ENCODE measurements at regions not wholly inside any gene's neighbourhood (a gene's known extent, or its start where the extent isn't known, plus 50 kb on each side); places are given as distances from the start of the nearest gene placed in this dataset.

- no peak overlapping the region for H3K27ac ChIP-seq (ENCODE audit: low read depth in 1 of 2, low read length in 2 of 2)
- Mint-ChIP-seq H3K36me3 (ENCODE audit: low read depth) (no peaks in the 10 kb centered on the region), H3K4me3 (no peak overlapping the region), H3K9me3 (peaks cover 14% of the 10 kb centered on the region), H3K4me1 (ENCODE audit: low read depth) (no peaks in the 10 kb centered on the region), H3K27ac (no peak overlapping the region), H3K27me3 (no peaks in the 10 kb centered on the region)
- H3K4me3 ChIP-seq (ENCODE audit: low read length), result no peak overlapping the region
- ATAC-seq (ENCODE audit: poor library complexity) (no peak), DNase-seq (no peak)
- intact Hi-C loops (cut with DNase I, micrococcal nuclease), result no loop called here
- no peaks in the 10 kb centered on the region for H3K9me3 ChIP-seq (ENCODE audit: control insufficient read depth in 1 of 2, insufficient read depth in 1 of 2, low read length in 2 of 2)
- ChIA-PET CTCF (no interaction called here), POLR2A (no interaction called here)
- no peak for TF ChIP-seq CTCF (IDR thresholded peaks at IDR 0.05)
- no peaks in the 10 kb centered on the region for H3K27me3 ChIP-seq (ENCODE audit: control insufficient read depth in 1 of 2, insufficient read depth in 2 of 2, low read length in 2 of 2)
- H3K36me3 ChIP-seq (ENCODE audit: insufficient read depth, low read length), result no peaks in the 10 kb centered on the region
- H3K4me1 ChIP-seq (ENCODE audit: insufficient read depth, low read length), result no peaks in the 10 kb centered on the region
Observed at GRCh38 chr7:9186730-9187129, 753.3 kb downstream of the NXPH1 start.

GRCh38 chr7:9189703-9190102, 756.3 kb downstream of the NXPH1 start:
- H3K27me3 Mint-ChIP-seq, result no peaks in the 10 kb centered on the region
- Histone ChIP-seq H3K4me1 (ENCODE audit: insufficient read depth, low read length) (no peaks in the 10 kb centered on the region), H3K27ac (ENCODE audit: low read depth in 1 of 2, low read length in 2 of 2) (no peak overlapping the region), H3K4me3 (ENCODE audit: low read length) (no peak overlapping the region), H3K27me3 (ENCODE audit: control insufficient read depth in 1 of 2, insufficient read depth in 2 of 2, low read length in 2 of 2) (no peaks in the 10 kb centered on the region), H3K36me3 (ENCODE audit: insufficient read depth, low read length) (no peaks in the 10 kb centered on the region), H3K9me3 (ENCODE audit: control insufficient read depth in 1 of 2, insufficient read depth in 1 of 2, low read length in 2 of 2) (no peaks in the 10 kb centered on the region)
- TF ChIP-seq CTCF (IDR thresholded peaks at IDR 0.05), result no peak
- no peak overlapping the region for H3K27ac Mint-ChIP-seq
- H3K9me3 Mint-ChIP-seq, result peaks cover 16% of the 10 kb centered on the region
- ChIA-PET CTCF (no interaction called here), POLR2A (no interaction called here)
- no peak for DNase-seq
- no peaks in the 10 kb centered on the region for H3K4me1 Mint-ChIP-seq (ENCODE audit: low read depth)
- ATAC-seq (ENCODE audit: poor library complexity), result no peak
- H3K36me3 Mint-ChIP-seq (ENCODE audit: low read depth), result no peaks in the 10 kb centered on the region
- no peak overlapping the region for H3K4me3 Mint-ChIP-seq
- intact Hi-C loops (cut with DNase I, micrococcal nuclease), result no loop called here

- Mint-ChIP-seq H3K9me3 (peaks cover 23% of the 10 kb centered on the region), H3K27me3 (no peaks in the 10 kb centered on the region), H3K4me1 (ENCODE audit: low read depth) (no peaks in the 10 kb centered on the region), H3K4me3 (no peak overlapping the region), H3K36me3 (ENCODE audit: low read depth) (no peaks in the 10 kb centered on the region), H3K27ac (no peak overlapping the region)
- no peak overlapping the region for H3K4me3 ChIP-seq (ENCODE audit: low read length)
- ATAC-seq (ENCODE audit: poor library complexity) (no peak), DNase-seq (no peak)
- no peaks in the 10 kb centered on the region for H3K4me1 ChIP-seq (ENCODE audit: insufficient read depth, low read length)
- ChIA-PET POLR2A (no interaction called here), CTCF (no interaction called here)
- intact Hi-C loops (cut with DNase I, micrococcal nuclease), result no loop called here
- TF ChIP-seq CTCF (IDR thresholded peaks at IDR 0.05), result no peak
- no peak overlapping the region for H3K27ac ChIP-seq (ENCODE audit: low read depth in 1 of 2, low read length in 2 of 2)
- no peaks in the 10 kb centered on the region for H3K36me3 ChIP-seq (ENCODE audit: insufficient read depth, low read length)
- H3K27me3 ChIP-seq (ENCODE audit: control insufficient read depth in 1 of 2, insufficient read depth in 2 of 2, low read length in 2 of 2), result no peaks in the 10 kb centered on the region
- H3K9me3 ChIP-seq (ENCODE audit: control insufficient read depth in 1 of 2, insufficient read depth in 1 of 2, low read length in 2 of 2), result no peaks in the 10 kb centered on the region
Observed at GRCh38 chr7:9192969-9193368, 759.6 kb downstream of the NXPH1 start.
